NCI-H146 treated with DMSO at 0.1 percent for 48 hours (cell line): ENCODE measurements at regions not wholly inside any gene's neighbourhood (a gene's known extent, or its start where the extent isn't known, plus 50 kb on each side); places are given as distances from the start of the nearest gene placed in this dataset.
"Not testable (repeated sequence)": the region's sequence is repeated elsewhere in the genome, so short reads cannot be mapped to it uniquely, and the experiment has no call there.

Source experiments
- DNase-seq: peaks from one replicate; lab custom pipeline; 2025; ENCODE audit not compliant: unreplicated experiment; lab: John Stamatoyannopoulos, UW

DNA sequence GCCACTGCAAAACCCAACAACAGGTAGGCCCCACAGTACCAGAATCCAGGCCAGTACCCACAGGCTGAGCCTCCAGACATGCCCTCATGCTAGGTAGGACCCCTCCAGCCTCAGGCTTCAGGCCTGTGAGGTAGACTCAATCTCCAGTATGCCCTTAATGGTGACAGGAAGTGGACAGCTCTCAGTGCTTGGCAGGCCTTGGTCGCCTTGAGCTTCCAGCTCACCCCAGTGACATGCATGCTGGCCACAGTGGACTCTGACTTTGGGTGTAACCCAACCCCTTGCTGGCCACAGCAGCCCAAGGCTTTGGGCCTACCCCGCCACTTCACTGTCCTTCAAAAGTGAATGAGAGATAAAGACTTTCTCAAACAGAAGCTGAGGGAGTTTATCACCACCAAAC is 324.2 kb downstream of the ANTXR2 start:
- no peak for DNase-seq

DNA sequence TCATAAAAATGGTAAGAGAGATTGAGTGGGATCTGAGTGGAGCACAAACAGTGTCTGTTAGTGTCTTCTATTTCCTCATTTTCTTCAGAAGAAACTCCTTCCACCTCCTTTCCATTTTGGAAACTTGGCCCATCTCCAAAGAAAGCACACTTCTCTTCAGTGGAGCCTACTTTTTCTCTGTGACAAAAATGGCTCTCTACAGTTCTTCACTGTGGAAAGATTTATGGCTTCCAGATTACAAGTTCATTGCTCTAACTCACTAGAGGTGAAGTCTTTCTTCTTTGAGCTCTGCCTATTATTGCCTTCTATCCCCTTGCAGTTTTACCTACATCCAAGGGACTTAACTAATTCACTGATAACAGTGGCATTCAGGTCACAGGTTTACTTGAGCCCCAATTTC is 325.8 kb downstream of the ANTXR2 start:
- DNase-seq: no peak

DNA sequence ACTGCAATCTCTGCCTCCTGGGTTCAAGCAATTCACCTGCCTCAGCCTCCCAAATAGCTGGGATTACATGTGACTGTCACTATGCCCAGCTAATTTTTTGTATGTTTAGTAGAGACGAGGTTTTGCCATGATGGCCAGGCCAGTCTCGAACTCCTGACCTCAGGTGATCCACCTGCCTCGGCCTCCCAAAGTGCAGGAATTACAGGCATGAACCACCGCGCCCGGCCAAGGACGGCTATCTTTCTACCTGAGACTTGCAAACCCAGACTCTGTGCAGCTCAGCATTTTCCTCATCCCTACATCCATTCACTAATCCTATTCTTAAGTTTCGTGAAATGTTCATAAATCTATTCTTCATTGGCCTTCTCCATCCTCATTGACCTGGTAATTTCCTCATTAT is 330.0 kb downstream of the ANTXR2 start:
- DNase-seq: no peak

DNA sequence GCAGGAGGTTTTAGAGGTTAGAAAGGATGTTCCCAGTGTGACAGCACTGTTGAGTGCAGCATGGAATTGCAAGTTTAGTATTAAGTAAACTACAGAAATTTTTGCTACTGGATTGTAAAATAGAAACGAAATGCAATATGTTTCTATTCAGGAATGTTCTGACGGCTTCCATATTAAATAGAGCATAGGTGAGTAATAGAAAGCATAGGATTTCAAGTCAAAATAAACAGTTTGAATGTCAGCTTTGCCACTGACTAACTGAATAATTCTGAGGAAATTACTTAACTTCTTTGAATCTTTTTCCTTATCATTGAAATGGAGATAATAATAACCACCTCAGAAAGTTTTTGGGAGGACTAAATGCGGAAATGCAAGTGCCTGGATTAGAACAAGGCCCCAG is 331.9 kb upstream of the GK2 start:
- DNase-seq: no peak

DNA sequence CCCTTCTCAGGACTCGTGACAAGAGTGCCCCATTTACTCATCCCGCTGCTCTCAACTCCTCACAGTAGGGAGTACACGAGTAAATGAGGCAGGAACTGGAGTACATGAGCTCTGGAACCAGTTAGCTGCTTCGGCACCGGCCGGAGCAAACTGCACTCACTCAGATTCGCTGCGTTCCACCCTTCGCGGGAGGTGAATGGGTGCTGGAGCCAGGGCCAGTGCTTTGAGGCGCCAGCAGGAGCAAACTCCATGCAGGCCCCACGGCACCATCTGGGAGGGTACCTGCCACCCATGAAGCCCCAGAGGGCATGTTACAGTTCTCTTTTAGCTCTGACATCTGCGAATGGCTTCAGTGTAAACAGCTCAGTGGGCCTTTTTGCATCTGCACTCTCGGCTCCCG is 315.5 kb upstream of the GK2 start:
- no peak for DNase-seq

DNA sequence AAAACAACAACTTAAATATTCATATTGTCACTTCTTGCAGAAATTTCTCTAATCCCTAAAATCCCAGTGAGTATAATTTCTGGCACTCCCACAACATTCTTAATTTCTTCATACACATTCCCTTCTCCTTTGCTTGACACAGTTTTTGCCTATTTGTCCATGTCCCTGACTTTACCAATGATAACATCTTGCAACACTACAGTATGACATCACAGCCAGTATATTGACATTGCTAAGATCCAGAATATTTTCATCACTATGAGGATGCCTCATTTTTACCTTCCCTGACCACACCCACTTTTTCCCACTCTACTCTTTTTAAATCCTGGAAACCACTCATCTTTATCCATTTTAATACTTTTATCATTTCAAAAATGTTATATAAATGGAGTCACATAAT is 292.3 kb upstream of the GK2 start:
- DNase-seq: no peak

DNA sequence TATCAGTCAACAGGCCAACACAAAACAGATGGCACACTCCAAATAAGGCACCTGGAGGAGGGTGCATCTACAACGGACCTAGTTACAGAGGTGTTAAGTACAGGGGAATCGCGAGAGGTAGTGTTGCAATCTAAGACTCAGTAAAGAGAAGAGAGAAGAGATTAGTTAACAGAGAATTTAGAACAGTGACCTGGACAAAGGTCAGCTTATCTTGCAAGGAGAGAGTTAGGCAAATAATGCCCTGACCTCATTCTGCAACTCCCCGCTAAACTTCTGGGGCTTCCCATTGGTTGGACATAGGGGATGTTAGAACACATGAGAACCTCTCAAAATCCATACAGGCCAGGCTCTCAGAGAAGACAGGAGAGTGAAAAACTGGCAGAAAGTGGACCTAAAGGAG is 289.4 kb upstream of the GK2 start:
- no peak for DNase-seq

DNA sequence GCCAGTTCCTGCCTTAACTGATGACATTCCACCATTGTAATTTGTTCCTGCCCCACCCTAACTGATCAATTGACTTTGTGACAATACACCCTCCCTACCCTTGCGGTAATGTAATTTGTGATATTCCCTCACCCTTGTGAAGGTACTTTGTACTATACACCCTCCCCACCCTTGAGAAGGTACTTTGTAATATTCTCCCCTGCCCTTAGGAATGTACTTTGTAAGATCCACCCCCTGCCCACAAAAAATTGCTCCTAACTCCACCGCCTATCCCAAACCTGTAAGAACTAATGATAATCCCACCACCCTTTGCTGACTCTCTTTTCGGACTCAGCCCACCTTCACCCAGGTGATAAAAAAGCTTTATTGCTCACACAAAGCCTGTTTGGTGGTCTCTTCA is 288.5 kb upstream of the GK2 start:
- not testable (repeated sequence) for DNase-seq

DNA sequence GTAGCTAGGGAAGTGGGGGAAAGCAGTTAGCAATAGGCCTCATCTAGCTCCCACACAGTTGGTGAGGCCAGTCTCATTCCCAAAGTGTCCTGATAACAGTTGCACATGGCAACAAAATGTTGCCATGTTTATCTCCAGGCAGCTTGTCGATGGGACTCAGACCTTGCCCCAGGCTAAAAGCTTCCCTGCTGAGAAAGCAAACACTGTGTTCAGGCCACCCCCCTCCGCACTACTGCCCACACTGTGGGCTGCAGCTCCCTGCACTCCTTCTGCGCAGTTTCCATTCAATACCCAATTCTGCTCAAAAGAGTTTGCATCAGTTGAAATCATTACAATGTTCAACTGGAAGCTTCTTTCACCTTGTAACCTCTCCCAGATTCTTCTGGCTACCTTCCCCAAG is 287.8 kb upstream of the GK2 start:
- DNase-seq: peak; percentile 78

DNA sequence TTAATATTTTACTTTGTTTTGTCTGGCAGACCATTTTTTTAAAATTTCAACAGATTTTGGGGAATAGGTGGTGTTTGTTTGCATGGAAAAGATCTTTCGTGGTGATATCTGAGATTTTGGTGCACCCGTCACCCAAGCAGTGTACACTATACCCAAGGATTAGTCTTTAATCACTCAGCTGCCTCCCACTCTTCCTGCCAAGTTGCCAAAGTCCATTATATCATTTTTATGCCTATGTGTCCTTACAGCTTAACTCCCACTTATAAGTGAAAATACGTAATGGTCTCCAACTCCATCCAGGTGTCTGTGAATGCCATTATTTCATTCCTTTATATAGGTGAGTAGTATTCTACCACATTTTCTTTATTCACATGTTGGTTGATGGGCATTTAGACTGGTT is 281.7 kb upstream of the GK2 start:
- DNase-seq: no peak

DNA sequence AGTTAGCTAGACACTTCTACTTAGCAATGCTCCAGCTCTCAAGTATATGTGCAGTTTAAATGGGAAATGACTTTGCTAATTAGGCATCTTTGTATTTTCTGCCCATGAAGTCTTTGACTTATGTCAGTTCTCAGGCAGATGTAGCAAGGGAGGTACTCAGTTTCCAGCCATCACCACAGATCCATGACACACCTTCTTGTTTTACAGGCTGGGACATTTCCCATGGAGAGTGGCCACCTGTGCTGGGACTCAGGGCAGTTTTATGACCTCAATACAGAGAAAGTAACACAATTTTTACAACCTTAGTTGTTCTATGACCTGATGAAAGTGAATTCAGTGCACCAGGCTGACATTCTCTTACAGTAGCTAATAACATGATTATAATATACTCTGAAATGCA is 280.7 kb upstream of the GK2 start:
- DNase-seq: no peak

DNA sequence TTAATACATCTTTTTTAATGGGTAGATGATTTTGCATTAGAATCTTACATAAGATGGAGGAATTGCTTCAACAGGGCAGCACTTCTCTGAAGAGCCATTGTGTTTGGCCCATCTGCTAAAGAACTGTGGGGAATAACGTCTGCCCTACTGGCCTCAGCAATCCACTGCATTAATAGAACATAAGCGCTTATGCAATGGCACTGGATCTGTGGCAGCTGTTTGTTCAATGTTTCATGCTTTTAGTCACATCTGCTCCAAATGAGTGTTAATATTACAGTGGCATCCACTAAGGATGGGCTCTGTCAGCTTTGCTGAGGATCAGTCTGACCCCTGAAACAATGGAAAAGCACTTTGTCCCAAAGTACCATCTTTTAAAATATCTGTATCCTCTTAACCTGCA is 279.0 kb upstream of the GK2 start:
- DNase-seq: no peak

DNA sequence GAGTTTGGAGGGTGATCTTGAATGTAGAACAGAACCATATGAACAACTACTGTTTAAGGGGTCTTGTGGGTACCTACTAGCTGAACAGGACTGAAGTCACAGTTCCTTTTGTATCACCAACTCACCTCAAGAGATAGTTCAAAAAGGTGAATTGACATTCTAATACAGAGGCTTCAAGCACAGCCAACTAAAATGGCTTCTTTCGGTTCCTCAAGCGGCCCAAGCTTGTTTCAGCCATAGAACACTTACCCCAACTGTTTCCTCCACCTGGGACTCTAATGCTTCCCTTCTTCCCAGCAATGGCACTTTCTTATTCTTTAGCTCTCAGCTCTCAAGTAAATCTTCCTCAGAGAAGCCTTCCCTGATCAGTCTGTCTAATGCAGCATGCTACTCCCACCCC is 277.5 kb upstream of the GK2 start:
- no peak for DNase-seq

DNA sequence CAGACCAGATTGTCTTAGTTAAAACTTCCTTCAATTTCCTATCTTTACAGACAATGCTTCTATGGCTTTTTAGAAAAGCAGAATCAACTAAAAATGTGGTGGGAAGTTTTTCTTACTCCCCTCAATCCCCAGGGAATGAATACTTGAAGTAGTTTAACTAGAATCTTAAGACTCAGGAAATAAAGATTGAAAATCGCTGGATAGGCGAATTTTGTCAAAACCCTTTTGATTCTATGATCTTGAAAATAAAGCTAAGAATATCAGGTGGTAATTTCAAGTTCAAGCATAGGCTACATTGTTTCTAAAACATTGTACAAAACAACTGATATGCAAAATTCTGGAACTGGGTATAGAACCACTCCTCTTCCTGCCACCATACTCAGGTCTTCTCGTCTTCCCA is 276.5 kb upstream of the GK2 start:
- DNase-seq: no peak

DNA sequence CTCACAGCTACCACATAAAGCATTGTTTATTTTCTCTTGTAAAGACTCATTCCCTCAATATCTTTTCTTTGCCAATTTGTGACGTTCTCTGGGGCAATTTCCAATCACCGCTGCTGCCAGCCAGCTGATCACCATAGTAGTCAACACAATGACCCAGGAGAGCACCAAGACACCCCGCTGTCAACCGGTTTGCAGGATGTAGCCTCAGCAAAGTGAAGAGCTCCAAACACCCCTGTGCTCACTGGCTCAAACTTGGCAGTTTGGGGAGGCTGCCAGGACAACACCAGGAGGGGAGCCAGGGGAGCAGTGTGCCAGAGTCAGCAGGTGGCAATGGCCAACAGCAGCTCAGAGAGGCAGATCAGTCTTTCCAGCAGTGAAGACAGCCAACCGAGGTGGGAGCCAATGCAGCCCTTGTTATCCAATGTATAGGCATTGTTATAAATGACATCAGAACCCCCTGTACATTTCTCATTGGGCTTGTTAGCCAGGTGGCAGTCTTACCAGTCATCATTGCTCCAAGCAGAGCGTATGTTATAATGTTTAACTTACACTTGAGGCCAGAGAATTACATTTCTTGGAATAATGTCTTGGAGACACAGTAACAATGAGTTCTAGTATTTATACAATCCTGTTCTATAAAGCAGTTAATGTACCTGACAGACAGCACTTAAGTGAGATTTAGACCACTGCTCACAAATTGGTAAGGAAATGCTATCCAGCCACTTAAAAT is 274.9 kb upstream of the GK2 start:
- peak; percentile 10 for DNase-seq

DNA sequence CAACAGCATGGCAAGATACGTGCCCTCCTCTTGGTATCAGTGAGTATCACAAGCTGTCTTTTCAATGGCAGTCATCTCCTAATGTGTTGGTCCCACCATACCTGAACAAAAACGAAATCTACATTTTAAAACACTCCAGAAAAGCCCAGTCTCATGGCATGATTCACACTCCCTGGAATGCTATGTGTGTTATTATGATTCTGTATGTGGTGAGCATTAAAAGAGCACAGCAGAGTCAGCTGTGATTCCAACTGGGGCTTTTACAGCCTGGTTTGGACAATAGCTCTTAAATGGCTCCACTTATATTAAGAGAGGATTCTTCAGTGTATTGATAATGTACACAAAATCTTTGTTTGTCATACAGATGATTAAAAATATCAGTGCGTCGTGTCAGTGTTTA is 274.1 kb upstream of the GK2 start:
- DNase-seq: no peak

DNA sequence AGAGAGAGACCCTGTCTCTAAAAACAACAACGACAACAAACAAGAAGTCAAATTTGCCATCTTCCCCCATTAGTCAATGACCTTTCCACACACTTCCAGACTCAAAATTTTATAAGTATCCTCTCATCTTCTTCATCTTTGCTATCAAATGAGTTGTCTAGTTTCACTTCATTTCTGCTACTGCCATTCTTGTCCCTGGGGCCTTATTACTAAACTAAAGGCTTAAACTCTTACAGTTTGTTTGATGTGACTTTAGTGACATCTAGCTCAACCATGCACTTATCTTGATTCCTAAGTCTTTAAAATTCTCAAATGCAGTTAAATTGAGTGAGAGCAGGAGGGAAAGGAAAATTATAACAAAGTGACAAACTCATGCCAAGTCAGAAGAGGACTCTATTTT is 271.8 kb upstream of the GK2 start:
- DNase-seq: no peak

DNA sequence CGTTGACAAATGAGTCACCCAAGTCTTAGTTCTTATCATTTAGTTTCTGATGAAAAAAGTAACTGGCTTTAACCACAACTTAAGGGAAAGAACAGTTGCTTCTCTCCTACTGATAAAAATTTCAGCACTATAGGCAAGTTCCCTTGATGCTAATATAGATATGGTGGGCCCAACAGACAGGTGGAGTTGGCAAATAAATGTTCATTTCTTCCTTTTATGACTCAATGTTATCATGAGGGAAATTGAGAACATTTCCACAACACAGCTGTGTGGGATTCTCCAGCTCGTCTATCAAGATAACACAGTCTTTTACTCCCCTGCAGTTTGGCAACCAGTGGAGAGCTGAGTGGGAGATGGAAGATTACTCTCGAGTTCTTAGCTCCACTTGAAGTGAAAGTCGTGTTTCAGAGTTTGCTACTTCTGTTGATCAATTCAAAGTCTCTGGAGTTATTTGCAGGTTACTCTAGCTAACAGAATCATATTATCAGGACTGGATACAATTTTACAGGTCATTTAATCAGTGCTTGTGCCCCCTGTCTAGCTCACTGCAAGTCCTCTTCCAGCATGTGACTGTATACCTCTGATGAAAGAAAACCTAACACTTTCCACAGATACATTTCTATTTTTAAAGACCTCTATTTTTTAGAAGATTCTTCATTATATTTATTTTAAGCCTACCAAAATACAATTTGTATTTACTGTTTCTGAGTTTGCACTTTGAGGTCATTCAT is 270.6 kb upstream of the GK2 start:
- no peak for DNase-seq

DNA sequence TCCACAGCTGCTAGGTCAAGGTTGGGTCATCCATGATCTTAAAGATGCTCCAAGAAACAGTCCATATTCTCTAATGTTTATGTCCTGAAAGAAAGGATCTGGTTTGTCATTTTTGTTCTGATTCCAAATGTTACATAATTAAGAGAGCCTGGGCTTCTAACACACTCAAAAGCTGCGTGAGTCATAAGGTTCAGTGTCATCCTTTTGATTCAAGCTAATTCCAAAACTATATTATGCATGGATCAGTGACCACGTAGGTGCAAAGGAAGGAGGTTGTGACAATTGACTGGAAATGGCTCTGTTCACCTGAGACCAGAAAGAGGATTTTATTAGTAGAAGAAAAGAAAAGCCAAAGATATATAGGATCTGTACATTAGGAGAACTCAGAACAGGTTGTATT is 268.7 kb upstream of the GK2 start:
- DNase-seq: no peak

DNA sequence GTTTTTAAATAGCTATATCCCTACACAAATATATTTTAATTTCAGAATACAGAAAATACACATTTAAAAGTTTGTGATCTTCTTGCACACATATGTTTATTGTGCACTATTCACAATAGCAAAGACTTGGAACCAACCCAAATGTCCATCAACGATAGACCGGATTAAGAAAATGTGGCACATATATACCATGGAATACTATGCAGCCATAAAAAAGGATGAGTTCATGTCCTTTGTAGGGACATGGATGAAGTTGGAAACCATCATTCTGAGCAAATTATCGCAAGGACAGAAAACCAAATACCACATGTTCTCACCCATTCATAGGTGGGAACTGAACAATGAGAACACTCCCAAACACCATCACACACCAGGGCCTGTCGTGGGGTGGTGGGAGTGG is 266.9 kb upstream of the GK2 start:
- DNase-seq: not testable (repeated sequence)

DNA sequence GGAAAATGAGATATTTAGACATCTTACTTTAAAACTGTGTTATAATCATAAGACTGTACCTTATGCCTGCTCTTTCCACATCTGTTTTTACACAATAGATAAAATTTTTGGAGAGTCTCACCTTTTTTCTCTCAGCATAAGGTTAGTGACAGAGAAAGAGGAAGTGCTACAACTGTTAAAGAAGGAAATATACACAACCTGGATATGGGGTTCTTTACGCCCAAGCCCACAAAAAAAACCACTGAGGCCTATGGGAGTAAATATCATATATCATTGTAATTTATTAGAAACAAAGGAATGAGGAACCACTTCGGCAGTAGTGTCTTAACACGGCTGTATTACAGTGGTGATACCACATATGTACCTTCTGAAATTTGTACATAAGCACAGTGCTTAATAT is 265.9 kb upstream of the GK2 start:
- no peak for DNase-seq

DNA sequence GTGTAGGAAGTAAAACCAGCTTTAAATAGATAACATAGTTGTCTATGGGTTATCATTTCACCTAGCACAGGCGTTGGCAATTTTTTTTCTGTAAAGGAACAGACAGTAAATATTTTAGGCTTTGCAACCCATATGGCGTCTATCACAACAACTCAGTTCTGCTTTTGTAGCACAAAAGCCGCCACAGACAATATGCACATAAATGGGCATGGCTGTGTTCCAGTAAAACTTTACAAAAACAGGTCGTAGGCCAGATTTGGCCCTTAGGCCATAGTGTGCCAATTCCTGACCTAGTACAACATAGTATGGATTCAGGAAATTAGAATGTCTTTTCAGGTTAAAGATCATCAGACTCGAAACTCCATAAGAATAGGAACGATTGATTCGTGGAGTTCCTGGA is 265.3 kb upstream of the GK2 start:
- DNase-seq: no peak

DNA sequence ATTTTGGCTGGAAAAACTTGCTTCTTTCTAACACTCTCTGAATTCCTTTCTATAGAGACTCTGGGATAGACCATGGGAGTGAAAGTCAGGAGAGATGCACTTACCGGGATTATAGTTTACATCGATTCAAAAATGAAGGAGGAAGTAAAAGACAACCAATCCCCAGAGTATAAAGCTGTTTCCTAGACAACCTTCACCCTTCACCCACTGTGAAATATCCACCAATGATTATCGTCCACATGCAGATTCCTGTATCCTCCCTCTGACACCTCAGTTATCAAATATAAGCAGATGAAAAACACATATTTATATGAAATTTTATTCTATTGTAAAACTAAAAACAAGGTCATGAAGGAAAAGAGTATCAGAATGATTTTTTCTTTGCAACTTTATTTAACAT is 258.8 kb upstream of the GK2 start:
- DNase-seq: no peak
